CD4-positive, alpha-beta T cell (primary cell): ENCODE measurements at regions not wholly inside any gene's neighbourhood (a gene's known extent, or its start where the extent isn't known, plus 50 kb on each side); places are given as distances from the start of the nearest gene placed in this dataset.

Source experiments
- ATAC-seq: fragments of 200-7000 bp; cut with Tn5 transposase; one replicate; pipeline ENCODE4 v1.10.0; 2022; ENCODE audit warnings: mild to moderate bottlenecking; ENCODE audit not compliant: poor library complexity
- CTCF ChIA-PET: fragments of 350-600 bp; sonication (Branson Sonifier 250); formaldehyde crosslinking; loops from one replicate; lab custom pipeline; 2021; ENCODE audit warnings: antibody characterized with exemption, inconsistent platforms; lab: Charles Lee
- POLR2A ChIA-PET: fragments of 350-600 bp; sonication (Branson Sonifier 250); formaldehyde crosslinking; loops from one replicate; lab custom pipeline; 2021; ENCODE audit warnings: antibody characterized with exemption, inconsistent platforms; lab: Charles Lee
- DNase-seq, 14 experiments: peaks; one replicate each; pipeline ENCODE4 v3.0.0-alpha.2; 2013 to 2020; ENCODE audit warnings: mixed read lengths in 2 of 14
- H3K27ac ChIP-seq, 2 donors: one replicate each; pipeline versions ENCODE4 v1.5.1 to v1.7.0; 2013; ENCODE audit warnings: low read length in 2 of 2, low read depth in 1 of 2, mild to moderate bottlenecking in 1 of 2
- H3K27me3 ChIP-seq, 2 experiments: 1 replicate in 1 of 2; 2 replicates in 1 of 2; pipeline versions ENCODE4 v1.6.1 to v1.7.0; 2013; ENCODE audit warnings: low read length in 2 of 2, control low read depth in 1 of 2, mild to moderate bottlenecking in 1 of 2, moderate library complexity in 1 of 2; ENCODE audit not compliant: insufficient read depth in 2 of 2, control insufficient read depth in 1 of 2
- H3K36me3 ChIP-seq: one replicate; pipeline ENCODE4 v1.6.1; 2013; ENCODE audit warnings: low read length, control low read depth; ENCODE audit not compliant: insufficient read depth
- H3K4me1 ChIP-seq: one replicate; pipeline ENCODE4 v1.6.1; 2013; ENCODE audit warnings: low read length, control low read depth; ENCODE audit not compliant: insufficient read depth
- H3K4me3 ChIP-seq: one replicate; pipeline ENCODE4 v1.5.1; 2013; ENCODE audit warnings: mild to moderate bottlenecking, low read length, moderate library complexity
- H3K9me3 ChIP-seq, 2 experiments: 1 replicate in 1 of 2; 2 replicates in 1 of 2; pipeline versions ENCODE4 v1.6.1 to v1.7.0; 2013; ENCODE audit warnings: low read length in 2 of 2, mild to moderate bottlenecking in 2 of 2, control low read depth in 1 of 2, moderate library complexity in 1 of 2; ENCODE audit not compliant: control insufficient read depth in 1 of 2, insufficient read depth in 1 of 2
- H3K27ac Mint-ChIP-seq: one replicate; pipeline ENCODE4 v1.8.0; 2020; ENCODE audit warnings: mixed read lengths
- H3K27me3 Mint-ChIP-seq: one replicate; pipeline ENCODE4 v1.8.0; 2021; ENCODE audit warnings: mixed read lengths
- H3K36me3 Mint-ChIP-seq: one replicate; pipeline ENCODE4 v1.8.0; 2021; ENCODE audit warnings: low read depth, mixed read lengths
- H3K4me1 Mint-ChIP-seq: one replicate; pipeline ENCODE4 v1.8.0; 2021; ENCODE audit warnings: low read depth, mixed read lengths
- H3K4me3 Mint-ChIP-seq: one replicate; pipeline ENCODE4 v1.8.0; 2020; ENCODE audit warnings: mild to moderate bottlenecking, mixed read lengths
- H3K9me3 Mint-ChIP-seq: one replicate; pipeline ENCODE4 v1.8.0; 2020; ENCODE audit warnings: mixed read lengths
- intact Hi-C, 2 experiments: fragments of 100-400 bp; cut with DNase I in 1 of 2; cut with micrococcal nuclease in 1 of 2; formaldehyde crosslinking; loops; one replicate each; pipeline versions ENCODE4 v1.15.1 to v1.9.0; 2023 to 2025; cut with DNase I, micrococcal nuclease
- TF ChIP-seq, protein P1 (sequence below): fragments of 200-600 bp; IDR thresholded peaks from one replicate; pipeline ENCODE4 v1.8.0; 2022; ENCODE audit warnings: antibody characterized with exemption, mild to moderate bottlenecking

- Mint-ChIP-seq H3K4me3 (no peak overlapping the region), H3K27ac (no peak overlapping the region), H3K36me3 (no peaks in the 10 kb centered on the region), H3K4me1 (no peaks in the 10 kb centered on the region), H3K27me3 (peaks cover 21% of the 10 kb centered on the region), H3K9me3 (no peaks in the 10 kb centered on the region)
- no peaks in the 10 kb centered on the region for H3K36me3 ChIP-seq
- H3K9me3 ChIP-seq: no peaks in the 10 kb centered on the region
- no peak overlapping the region for H3K4me3 ChIP-seq
- DNase-seq: no peak
- TF ChIP-seq, protein P1, sequence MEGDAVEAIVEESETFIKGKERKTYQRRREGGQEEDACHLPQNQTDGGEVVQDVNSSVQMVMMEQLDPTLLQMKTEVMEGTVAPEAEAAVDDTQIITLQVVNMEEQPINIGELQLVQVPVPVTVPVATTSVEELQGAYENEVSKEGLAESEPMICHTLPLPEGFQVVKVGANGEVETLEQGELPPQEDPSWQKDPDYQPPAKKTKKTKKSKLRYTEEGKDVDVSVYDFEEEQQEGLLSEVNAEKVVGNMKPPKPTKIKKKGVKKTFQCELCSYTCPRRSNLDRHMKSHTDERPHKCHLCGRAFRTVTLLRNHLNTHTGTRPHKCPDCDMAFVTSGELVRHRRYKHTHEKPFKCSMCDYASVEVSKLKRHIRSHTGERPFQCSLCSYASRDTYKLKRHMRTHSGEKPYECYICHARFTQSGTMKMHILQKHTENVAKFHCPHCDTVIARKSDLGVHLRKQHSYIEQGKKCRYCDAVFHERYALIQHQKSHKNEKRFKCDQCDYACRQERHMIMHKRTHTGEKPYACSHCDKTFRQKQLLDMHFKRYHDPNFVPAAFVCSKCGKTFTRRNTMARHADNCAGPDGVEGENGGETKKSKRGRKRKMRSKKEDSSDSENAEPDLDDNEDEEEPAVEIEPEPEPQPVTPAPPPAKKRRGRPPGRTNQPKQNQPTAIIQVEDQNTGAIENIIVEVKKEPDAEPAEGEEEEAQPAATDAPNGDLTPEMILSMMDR: no peak
- ChIA-PET CTCF (no interaction called here), POLR2A (no interaction called here)
- peaks cover 6 to 9% of the 10 kb centered on the region in 2 experiments for H3K27me3 ChIP-seq
- intact Hi-C loops: no loop called here
- H3K27ac ChIP-seq: no peak overlapping the region
- ATAC-seq: no peak
- H3K4me1 ChIP-seq: no peaks in the 10 kb centered on the region
Measured at GRCh38 chr1:14500912-14501311, 97.6 kb upstream of the KAZN start.

- CTCF ChIA-PET: no interaction called here
- Mint-ChIP-seq H3K27me3 (peaks cover 14% of the 10 kb centered on the region), H3K27ac (no peak overlapping the region), H3K36me3 (no peaks in the 10 kb centered on the region), H3K9me3 (no peaks in the 10 kb centered on the region), H3K4me3 (no peak overlapping the region), H3K4me1 (no peaks in the 10 kb centered on the region)
- Histone ChIP-seq H3K4me3 (no peak overlapping the region), H3K4me1 (no peaks in the 10 kb centered on the region), H3K27ac (no peak overlapping the region), H3K36me3 (no peaks in the 10 kb centered on the region), H3K9me3 (no peaks in the 10 kb centered on the region), H3K27me3 (peaks cover 2 to 3% of the 10 kb centered on the region in 2 experiments)
- intact Hi-C loops: no loop called here
- TF ChIP-seq, protein P1: no peak
- no peak for ATAC-seq
- no peak for DNase-seq
- POLR2A ChIA-PET: no interaction called here
Measured at GRCh38 chr1:14504517-14504916, 94.0 kb upstream of the KAZN start.

DNA sequence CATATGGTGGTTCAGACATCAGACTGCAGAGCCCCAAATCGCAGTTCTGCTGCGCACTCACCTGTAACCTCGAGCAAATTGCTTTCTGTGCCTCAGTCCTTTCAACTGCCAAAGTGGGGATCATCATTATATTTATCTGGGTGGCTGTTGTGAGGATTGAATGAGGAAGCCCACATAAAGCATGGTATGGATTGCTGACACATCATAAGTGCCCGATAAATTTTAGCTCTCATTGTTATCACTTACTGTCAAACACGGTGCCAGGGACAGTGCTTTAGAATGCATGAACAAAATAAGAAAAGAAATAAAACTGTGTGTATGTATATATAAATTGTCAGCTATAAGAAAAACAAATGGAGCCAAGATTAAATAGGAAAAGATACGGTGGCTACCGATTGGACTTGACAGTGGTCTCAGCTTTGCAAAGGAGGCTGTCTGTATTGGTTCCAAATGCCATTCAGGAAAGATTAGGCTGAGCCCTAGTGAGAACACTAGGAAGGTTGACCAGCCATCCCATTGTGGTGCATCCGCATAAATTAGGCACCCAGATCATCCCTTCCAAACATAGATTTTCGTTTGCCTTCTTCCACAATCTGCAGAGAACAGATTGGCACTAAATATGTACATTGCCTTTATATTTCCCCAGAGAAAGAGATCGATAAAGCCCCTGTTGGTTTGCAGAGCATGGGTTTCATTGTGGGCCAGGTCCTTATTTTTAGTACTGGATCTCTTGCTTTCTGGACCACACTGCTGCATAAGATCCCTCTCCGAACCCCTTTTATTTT lies 91.8 kb upstream of the KAZN start:
- H3K4me1 Mint-ChIP-seq: no peaks in the 10 kb centered on the region
- DNase-seq: no peak
- Histone ChIP-seq H3K36me3 (no peaks in the 10 kb centered on the region), H3K4me3 (no peak overlapping the region), H3K27ac (no peak overlapping the region), H3K4me1 (no peaks in the 10 kb centered on the region), H3K27me3 (peaks cover 0 to 2% of the 10 kb centered on the region in 2 experiments), H3K9me3 (no peaks in the 10 kb centered on the region)
- no peaks in the 10 kb centered on the region for H3K36me3 Mint-ChIP-seq
- no peaks in the 10 kb centered on the region for H3K9me3 Mint-ChIP-seq
- no peak overlapping the region for H3K27ac Mint-ChIP-seq
- POLR2A ChIA-PET: no interaction called here
- H3K27me3 Mint-ChIP-seq: peaks cover 19% of the 10 kb centered on the region
- TF ChIP-seq, protein P1: no peak
- CTCF ChIA-PET: no interaction called here
- H3K4me3 Mint-ChIP-seq: no peak overlapping the region
- ATAC-seq: no peak
- intact Hi-C loops: no loop called here
